ENCODE measurements at regions not wholly inside any gene's neighbourhood (a gene's known extent, or its start where the extent isn't known, plus 50 kb on each side); places are given as distances from the start of the nearest gene placed in this dataset.

DNA sequence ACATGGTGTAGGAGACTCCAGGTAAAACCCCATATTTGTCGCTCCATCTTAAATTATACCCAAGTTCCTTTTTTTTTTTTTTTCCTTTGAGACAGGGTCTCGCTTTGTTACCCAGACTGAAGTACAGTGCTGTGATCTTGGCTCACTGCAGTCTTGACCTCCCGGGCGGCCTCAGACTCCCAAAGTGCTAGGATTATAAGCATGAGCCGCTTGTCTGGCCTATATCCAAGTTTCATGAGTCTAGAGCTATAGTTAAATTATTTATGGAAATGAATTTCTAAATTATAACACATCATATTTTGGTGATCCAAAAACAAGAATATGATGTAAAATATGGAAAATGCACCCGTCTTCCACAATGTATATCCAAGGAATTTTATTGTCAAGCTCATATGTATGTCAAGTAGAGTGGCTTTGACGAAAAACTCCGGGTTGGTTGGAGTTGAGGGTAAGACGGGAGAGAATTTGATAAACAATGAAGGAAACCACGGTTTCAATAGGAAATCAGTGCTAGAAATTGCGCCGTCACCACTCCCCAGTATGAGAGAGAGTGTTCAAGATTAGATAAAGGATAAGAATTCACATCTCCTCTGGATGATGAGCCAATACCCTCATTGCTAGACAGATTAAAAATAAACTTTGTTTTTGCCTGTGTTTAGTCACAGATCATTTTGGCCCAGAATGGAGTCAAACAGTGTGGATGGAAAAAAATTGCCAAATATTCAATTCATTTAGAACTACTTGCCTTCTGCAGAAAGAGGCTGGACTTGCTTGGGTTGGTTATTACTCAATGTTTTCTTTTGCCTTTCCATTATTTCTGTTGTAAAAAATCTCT lies 209.2 kb upstream of the NR2F2 start:
- TF ChIP-seq, protein P1, sequence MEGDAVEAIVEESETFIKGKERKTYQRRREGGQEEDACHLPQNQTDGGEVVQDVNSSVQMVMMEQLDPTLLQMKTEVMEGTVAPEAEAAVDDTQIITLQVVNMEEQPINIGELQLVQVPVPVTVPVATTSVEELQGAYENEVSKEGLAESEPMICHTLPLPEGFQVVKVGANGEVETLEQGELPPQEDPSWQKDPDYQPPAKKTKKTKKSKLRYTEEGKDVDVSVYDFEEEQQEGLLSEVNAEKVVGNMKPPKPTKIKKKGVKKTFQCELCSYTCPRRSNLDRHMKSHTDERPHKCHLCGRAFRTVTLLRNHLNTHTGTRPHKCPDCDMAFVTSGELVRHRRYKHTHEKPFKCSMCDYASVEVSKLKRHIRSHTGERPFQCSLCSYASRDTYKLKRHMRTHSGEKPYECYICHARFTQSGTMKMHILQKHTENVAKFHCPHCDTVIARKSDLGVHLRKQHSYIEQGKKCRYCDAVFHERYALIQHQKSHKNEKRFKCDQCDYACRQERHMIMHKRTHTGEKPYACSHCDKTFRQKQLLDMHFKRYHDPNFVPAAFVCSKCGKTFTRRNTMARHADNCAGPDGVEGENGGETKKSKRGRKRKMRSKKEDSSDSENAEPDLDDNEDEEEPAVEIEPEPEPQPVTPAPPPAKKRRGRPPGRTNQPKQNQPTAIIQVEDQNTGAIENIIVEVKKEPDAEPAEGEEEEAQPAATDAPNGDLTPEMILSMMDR (IDR thresholded peaks at IDR 0.05; ENCODE audit: borderline replicate concordance, extremely low read depth, low read length, poor library complexity, severe bottlenecking), result no peak
- no peaks in the 10 kb centered on the region for H3K9me3 ChIP-seq (ENCODE audit: insufficient read depth, low read length, severe bottlenecking)
- H3K9ac ChIP-seq (ENCODE audit: low read depth, low read length), result no peak overlapping the region
- H3K4me3 ChIP-seq (ENCODE audit: low read depth in 1 of 2, low read length in 2 of 2), result no peak overlapping the region
- H3K36me3 ChIP-seq (ENCODE audit: insufficient read depth, low read length), result no peaks in the 10 kb centered on the region
- DNase-seq (no peak), ATAC-seq (ENCODE audit: insufficient read depth, low read depth) (no peak)
- no peak overlapping the region for H3K27ac ChIP-seq (ENCODE audit: low read length)
- H3K4me1 ChIP-seq (ENCODE audit: insufficient read depth, low read length), result no peaks in the 10 kb centered on the region
- H3K27me3 ChIP-seq (ENCODE audit: insufficient read depth, low read length, poor library complexity), result no peaks in the 10 kb centered on the region
- no peak overlapping the region for H2AFZ ChIP-seq (ENCODE audit: low read depth, low read length)
- H3K4me2 ChIP-seq (ENCODE audit: insufficient read depth, low read length), result no peak overlapping the region
- no peaks in the 10 kb centered on the region for H4K20me1 ChIP-seq (ENCODE audit: insufficient read depth, low read length)
- no peaks in the 10 kb centered on the region for H3K79me2 ChIP-seq (ENCODE audit: insufficient read depth, low read length)

DNA sequence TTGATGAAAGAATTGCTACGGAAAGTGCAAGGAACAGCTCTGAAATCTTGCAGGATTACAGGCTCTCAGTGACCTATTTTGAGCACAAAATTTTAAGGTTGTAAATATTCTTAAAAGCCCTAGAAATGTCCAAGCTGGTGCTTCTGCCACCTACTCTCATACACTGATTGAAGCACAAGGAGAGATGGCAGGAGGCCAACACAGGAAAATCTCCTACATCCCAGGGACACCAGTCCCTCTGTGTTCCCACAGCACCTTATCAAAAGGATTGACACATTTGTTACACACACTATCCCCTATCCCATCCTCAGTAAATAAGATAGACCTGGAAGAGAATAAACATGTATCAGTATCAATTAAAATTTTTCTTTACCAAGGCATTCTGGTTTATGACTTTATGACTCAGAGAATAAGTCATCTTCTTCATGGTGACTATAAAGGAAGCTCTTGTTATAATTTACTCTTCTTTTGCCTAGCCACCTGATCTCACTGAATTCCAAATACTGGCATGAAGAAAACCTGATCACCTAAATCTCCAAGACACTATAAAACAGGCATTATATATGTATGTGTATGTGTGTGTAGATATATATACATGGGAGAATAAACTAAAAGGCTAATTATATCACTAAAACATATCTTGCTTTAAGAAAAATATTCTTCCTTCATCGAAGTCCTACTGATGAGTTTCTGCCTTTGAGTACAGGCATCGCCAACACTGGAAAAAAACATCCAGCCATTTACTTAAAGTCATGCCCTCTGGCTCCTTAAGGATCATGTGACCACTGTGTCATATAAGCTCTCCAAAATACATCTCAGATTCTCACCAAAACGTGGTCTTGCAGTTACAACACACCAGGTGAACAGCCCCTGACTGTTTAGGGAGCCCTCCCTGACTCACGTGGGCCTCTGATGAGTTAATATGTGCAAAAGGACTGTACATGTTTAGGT lies 208.1 kb upstream of the NR2F2 start:
- no peak for ATAC-seq (ENCODE audit: insufficient read depth, low read depth)
- H3K27ac ChIP-seq (ENCODE audit: low read length), result no peak overlapping the region
- no peaks in the 10 kb centered on the region for H3K79me2 ChIP-seq (ENCODE audit: insufficient read depth, low read length)
- H2AFZ ChIP-seq (ENCODE audit: low read depth, low read length), result no peak overlapping the region
- H3K4me1 ChIP-seq (ENCODE audit: insufficient read depth, low read length), result no peaks in the 10 kb centered on the region
- no peaks in the 10 kb centered on the region for H3K9me3 ChIP-seq (ENCODE audit: insufficient read depth, low read length, severe bottlenecking)
- no peaks in the 10 kb centered on the region for H3K36me3 ChIP-seq (ENCODE audit: insufficient read depth, low read length)
- no peaks in the 10 kb centered on the region for H3K27me3 ChIP-seq (ENCODE audit: insufficient read depth, low read length, poor library complexity)
- DNase-seq, result no peak
- H4K20me1 ChIP-seq (ENCODE audit: insufficient read depth, low read length), result no peaks in the 10 kb centered on the region
- TF ChIP-seq, protein P1 (IDR thresholded peaks at IDR 0.05; ENCODE audit: borderline replicate concordance, extremely low read depth, low read length, poor library complexity, severe bottlenecking), result no peak
- TF ChIP-seq EZH2 (IDR thresholded peaks at IDR 0.05; ENCODE audit: borderline replicate concordance, low read depth, low read length, severe bottlenecking), result no peak
- H3K4me3 ChIP-seq (ENCODE audit: low read depth in 1 of 2, low read length in 2 of 2), result no peak overlapping the region
- no peak overlapping the region for H3K9ac ChIP-seq (ENCODE audit: low read depth, low read length)
- H3K4me2 ChIP-seq (ENCODE audit: insufficient read depth, low read length), result no peak overlapping the region

DNA sequence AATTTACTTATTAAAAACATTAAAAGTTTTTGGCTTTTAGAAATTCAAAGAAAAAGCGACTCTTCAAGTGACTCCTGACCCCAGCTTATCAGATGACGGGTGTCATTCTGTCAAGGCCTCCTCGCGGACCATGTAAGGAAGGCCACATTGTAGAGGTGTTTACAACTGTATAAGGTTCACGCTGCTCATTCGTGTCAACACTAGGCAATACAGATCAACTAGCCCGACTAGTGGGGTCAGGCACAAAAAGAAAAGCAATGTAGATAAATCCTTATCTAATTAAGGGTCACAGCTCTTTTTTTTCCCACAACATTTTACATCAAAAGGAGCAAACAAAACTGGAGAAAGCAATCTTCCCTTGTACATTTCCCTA lies 207.5 kb upstream of the NR2F2 start:
- no peak for DNase-seq
- H3K27ac ChIP-seq (ENCODE audit: low read length), result no peak overlapping the region
- no peak overlapping the region for H3K4me3 ChIP-seq (ENCODE audit: low read depth in 1 of 2, low read length in 2 of 2)
- H3K79me2 ChIP-seq (ENCODE audit: insufficient read depth, low read length), result no peaks in the 10 kb centered on the region
- no peaks in the 10 kb centered on the region for H3K36me3 ChIP-seq (ENCODE audit: insufficient read depth, low read length)
- ATAC-seq (ENCODE audit: insufficient read depth, low read depth), result no peak
- no peak overlapping the region for H3K4me2 ChIP-seq (ENCODE audit: insufficient read depth, low read length)
- no peaks in the 10 kb centered on the region for H3K9me3 ChIP-seq (ENCODE audit: insufficient read depth, low read length, severe bottlenecking)
- TF ChIP-seq EZH2 (IDR thresholded peaks at IDR 0.05; ENCODE audit: borderline replicate concordance, low read depth, low read length, severe bottlenecking), result no peak
- TF ChIP-seq, protein P1 (IDR thresholded peaks at IDR 0.05; ENCODE audit: borderline replicate concordance, extremely low read depth, low read length, poor library complexity, severe bottlenecking), result no peak
- no peak overlapping the region for H3K9ac ChIP-seq (ENCODE audit: low read depth, low read length)
- no peaks in the 10 kb centered on the region for H3K4me1 ChIP-seq (ENCODE audit: insufficient read depth, low read length)
- no peak overlapping the region for H2AFZ ChIP-seq (ENCODE audit: low read depth, low read length)
- H4K20me1 ChIP-seq (ENCODE audit: insufficient read depth, low read length), result no peaks in the 10 kb centered on the region
- H3K27me3 ChIP-seq (ENCODE audit: insufficient read depth, low read length, poor library complexity), result no peaks in the 10 kb centered on the region
